Nephron (organoid): ENCODE measurements at regions not wholly inside any gene's neighbourhood (a gene's known extent, or its start where the extent isn't known, plus 50 kb on each side); places are given as distances from the start of the nearest gene placed in this dataset.

Source experiments
- H3K27ac Mint-ChIP-seq, 3 experiments: 2 replicates each; pipeline ENCODE4 v1.8.0; 2020; ENCODE audit warnings: mixed read lengths in 3 of 3, mild to moderate bottlenecking in 2 of 3, moderate library complexity in 1 of 3
- H3K27me3 Mint-ChIP-seq: 2 replicates; pipeline ENCODE4 v1.8.0; 2021; ENCODE audit warnings: low read depth, mild to moderate bottlenecking, moderate library complexity, mixed read lengths
- H3K36me3 Mint-ChIP-seq: 2 replicates; pipeline ENCODE4 v1.8.0; 2020; ENCODE audit warnings: low read depth, mixed read lengths
- H3K4me1 Mint-ChIP-seq: 2 replicates; pipeline ENCODE4 v1.8.0; 2020; ENCODE audit warnings: mixed read lengths
- H3K4me3 Mint-ChIP-seq, 3 experiments: 2 replicates each; pipeline ENCODE4 v1.8.0; 2020; ENCODE audit warnings: mild to moderate bottlenecking in 3 of 3, mixed read lengths in 3 of 3, moderate library complexity in 2 of 3
- H3K9me3 Mint-ChIP-seq: 2 replicates; pipeline ENCODE4 v1.8.0; 2020; ENCODE audit warnings: mixed read lengths
- CTCF ChIP-seq, 3 experiments: fragments of 200-600 bp; sonication (generic); IDR thresholded peaks; one replicate each; pipeline ENCODE4 v1.5.0; 2021; ENCODE audit warnings: antibody characterized with exemption in 3 of 3; ENCODE audit not compliant: unreplicated experiment in 3 of 3

- TF ChIP-seq CTCF (IDR thresholded peaks at IDR 0.05; ENCODE audit: unreplicated experiment in 3 of 3) = no peak
- no peaks in the 10 kb centered on the region for H3K36me3 Mint-ChIP-seq
- peaks cover 5% of the 10 kb centered on the region for H3K27me3 Mint-ChIP-seq
- no peak overlapping the region for H3K27ac Mint-ChIP-seq
- no peaks in the 10 kb centered on the region for H3K9me3 Mint-ChIP-seq
- no peak overlapping the region for H3K4me3 Mint-ChIP-seq
- no peaks in the 10 kb centered on the region for H3K4me1 Mint-ChIP-seq
Measured at GRCh38 chr11:127223633-127224032, 223.1 kb upstream of the KIRREL3 start.

GRCh38 chr11:127223026-127223425 lies 222.5 kb upstream of the KIRREL3 start:
- no peak overlapping the region for H3K27ac Mint-ChIP-seq
- H3K27me3 Mint-ChIP-seq = peaks cover 5% of the 10 kb centered on the region
- no peak for TF ChIP-seq CTCF (IDR thresholded peaks at IDR 0.05; ENCODE audit: unreplicated experiment in 3 of 3)
- H3K4me3 Mint-ChIP-seq = no peak overlapping the region
- no peaks in the 10 kb centered on the region for H3K9me3 Mint-ChIP-seq
- no peaks in the 10 kb centered on the region for H3K36me3 Mint-ChIP-seq
- no peaks in the 10 kb centered on the region for H3K4me1 Mint-ChIP-seq

GRCh38 chr11:127219704-127220103 lies 219.1 kb upstream of the KIRREL3 start:
- no peaks in the 10 kb centered on the region for H3K9me3 Mint-ChIP-seq
- no peaks in the 10 kb centered on the region for H3K36me3 Mint-ChIP-seq
- TF ChIP-seq CTCF (IDR thresholded peaks at IDR 0.05; ENCODE audit: unreplicated experiment in 3 of 3) = no peak
- H3K4me3 Mint-ChIP-seq = no peak overlapping the region
- H3K27me3 Mint-ChIP-seq = peaks cover 5% of the 10 kb centered on the region
- H3K4me1 Mint-ChIP-seq = peaks cover 8% of the 10 kb centered on the region
- no peak overlapping the region for H3K27ac Mint-ChIP-seq

GRCh38 chr11:127218275-127218608 lies 217.7 kb upstream of the KIRREL3 start:
- Mint-ChIP-seq H3K36me3 (no peaks in the 10 kb centered on the region), H3K9me3 (no peaks in the 10 kb centered on the region), H3K27ac (no peak overlapping the region), H3K4me1 (peaks cover 8% of the 10 kb centered on the region), H3K4me3 (no peak overlapping the region), H3K27me3 (peaks cover 5% of the 10 kb centered on the region)
- TF ChIP-seq CTCF (IDR thresholded peaks at IDR 0.05; ENCODE audit: unreplicated experiment in 3 of 3) = no peak

- H3K9me3 Mint-ChIP-seq = no peaks in the 10 kb centered on the region
- H3K4me3 Mint-ChIP-seq = no peak overlapping the region
- peaks cover under 1% of the 10 kb centered on the region for H3K27me3 Mint-ChIP-seq
- no peak overlapping the region for H3K27ac Mint-ChIP-seq
- H3K36me3 Mint-ChIP-seq = no peaks in the 10 kb centered on the region
- TF ChIP-seq CTCF (IDR thresholded peaks at IDR 0.05; ENCODE audit: unreplicated experiment in 3 of 3) = no peak
- peaks cover 8% of the 10 kb centered on the region for H3K4me1 Mint-ChIP-seq
Measured at GRCh38 chr11:127217452-127218274, 217.1 kb upstream of the KIRREL3 start.

GRCh38 chr11:127205688-127206217 lies 205.2 kb upstream of the KIRREL3 start:
- no peak overlapping the region for H3K4me3 Mint-ChIP-seq
- TF ChIP-seq CTCF (IDR thresholded peaks at IDR 0.05; ENCODE audit: unreplicated experiment in 3 of 3) = no peak
- H3K36me3 Mint-ChIP-seq = no peaks in the 10 kb centered on the region
- peaks cover 47% of the 10 kb centered on the region for H3K9me3 Mint-ChIP-seq
- no peaks in the 10 kb centered on the region for H3K4me1 Mint-ChIP-seq
- H3K27ac Mint-ChIP-seq = no peak overlapping the region
- no peaks in the 10 kb centered on the region for H3K27me3 Mint-ChIP-seq
